ENCODE measurements at regions not wholly inside any gene's neighbourhood (a gene's known extent, or its start where the extent isn't known, plus 50 kb on each side); places are given as distances from the start of the nearest gene placed in this dataset.
"Not testable (repeated sequence)": the region's sequence is repeated elsewhere in the genome, so short reads cannot be mapped to it uniquely, and the experiment has no call there.

- no peak for DNase-seq (ENCODE audit: low read depth)
Observed at GRCh38 chr10:33861833-33862232, 527.4 kb upstream of the NRP1 start.

GRCh38 chr10:33861016-33861704 lies 526.7 kb upstream of the NRP1 start:
- no peak for DNase-seq (ENCODE audit: low read depth)

GRCh38 chr10:33860552-33860951 lies 526.1 kb upstream of the NRP1 start:
- DNase-seq (ENCODE audit: low read depth), result no peak

- DNase-seq (ENCODE audit: low read depth), result no peak
Observed at GRCh38 chr10:33859319-33860022, 525.0 kb upstream of the NRP1 start.

GRCh38 chr10:33858326-33858725 lies 523.9 kb upstream of the NRP1 start:
- DNase-seq (ENCODE audit: low read depth), result no peak

- DNase-seq (ENCODE audit: low read depth), result not testable (repeated sequence)
Observed at GRCh38 chr10:33853221-33853620, 518.8 kb upstream of the NRP1 start.

GRCh38 chr10:33843379-33843778 lies 508.9 kb upstream of the NRP1 start:
- no peak for DNase-seq (ENCODE audit: low read depth)

GRCh38 chr10:33841678-33842077 lies 507.2 kb upstream of the NRP1 start:
- no peak for DNase-seq (ENCODE audit: low read depth)

- DNase-seq (ENCODE audit: low read depth), result no peak
Observed at GRCh38 chr10:33838731-33839130, 504.3 kb upstream of the NRP1 start.

GRCh38 chr10:33837736-33838135 lies 503.3 kb upstream of the NRP1 start:
- no peak for DNase-seq (ENCODE audit: low read depth)

- no peak for DNase-seq (ENCODE audit: low read depth)
Observed at GRCh38 chr10:33835556-33835955, 501.1 kb upstream of the NRP1 start.

GRCh38 chr10:33833566-33833965 lies 499.1 kb upstream of the NRP1 start:
- DNase-seq (ENCODE audit: low read depth), result no peak

GRCh38 chr10:33832124-33832787 lies 497.8 kb upstream of the NRP1 start:
- peak; percentile 33 for DNase-seq (ENCODE audit: low read depth)

GRCh38 chr10:33831591-33831990 lies 497.1 kb upstream of the NRP1 start:
- DNase-seq (ENCODE audit: low read depth), result no peak

- not testable (repeated sequence) for DNase-seq (ENCODE audit: low read depth)
Observed at GRCh38 chr10:33829899-33830298, 495.4 kb upstream of the NRP1 start.

GRCh38 chr10:33828592-33828991 lies 494.1 kb upstream of the NRP1 start:
- no peak for DNase-seq (ENCODE audit: low read depth)

- no peak for DNase-seq (ENCODE audit: low read depth)
Observed at GRCh38 chr10:33826186-33826585, 491.7 kb upstream of the NRP1 start.

GRCh38 chr10:33822774-33823173 lies 488.3 kb upstream of the NRP1 start:
- DNase-seq (ENCODE audit: low read depth), result no peak

- DNase-seq (ENCODE audit: low read depth), result no peak
Observed at GRCh38 chr10:33820531-33820930, 486.1 kb upstream of the NRP1 start.

GRCh38 chr10:33819206-33819605 lies 484.7 kb upstream of the NRP1 start:
- peak; percentile 85 for DNase-seq (ENCODE audit: low read depth)

GRCh38 chr10:33818343-33818742 lies 483.9 kb upstream of the NRP1 start:
- DNase-seq (ENCODE audit: low read depth), result no peak

- DNase-seq (ENCODE audit: low read depth), result no peak
Observed at GRCh38 chr10:33817605-33818004, 483.1 kb upstream of the NRP1 start.

- peak; percentile 31 for DNase-seq (ENCODE audit: low read depth)
Observed at GRCh38 chr10:33815776-33816175, 481.3 kb upstream of the NRP1 start.

Measured in RPMI7951 (cell line).